Effector memory CD8-positive, alpha-beta T cell (primary cell): ENCODE measurements at regions not wholly inside any gene's neighbourhood (a gene's known extent, or its start where the extent isn't known, plus 50 kb on each side); places are given as distances from the start of the nearest gene placed in this dataset.

ENCODE experiments used
- ATAC-seq: fragments of 150-1000 bp; cut with Tn5 transposase; replicated peaks from 2 replicates; pipeline ENCODE4 v1.10.0; 2021; ENCODE audit warnings: mild to moderate bottlenecking, moderate library complexity
- DNase-seq, 3 experiments: peaks; one replicate each; pipeline ENCODE4 v3.0.0; 2021
- H3K27ac Mint-ChIP-seq, 2 donors: one replicate each; pipeline ENCODE4 v1.8.0; 2022; ENCODE audit warnings: mild to moderate bottlenecking in 2 of 2, mixed read lengths in 2 of 2, moderate library complexity in 2 of 2
- H3K27me3 Mint-ChIP-seq, 2 donors: one replicate each; pipeline ENCODE4 v1.8.0; 2022; ENCODE audit warnings: mixed read lengths in 2 of 2
- H3K36me3 Mint-ChIP-seq: one replicate; pipeline ENCODE4 v1.8.0; 2022; ENCODE audit warnings: mild to moderate bottlenecking, moderate library complexity, mixed read lengths; ENCODE audit not compliant: insufficient read depth
- H3K4me1 Mint-ChIP-seq, 2 donors: one replicate each; pipeline ENCODE4 v1.8.0; 2022; ENCODE audit warnings: low read depth in 2 of 2, mixed read lengths in 2 of 2
- H3K4me3 Mint-ChIP-seq, 2 donors: one replicate each; pipeline ENCODE4 v1.8.0; 2022; ENCODE audit warnings: mild to moderate bottlenecking in 2 of 2, mixed read lengths in 2 of 2, moderate library complexity in 2 of 2
- H3K9me3 Mint-ChIP-seq, 2 donors: one replicate each; pipeline ENCODE4 v1.8.0; 2022; ENCODE audit warnings: mixed read lengths in 2 of 2

DNA sequence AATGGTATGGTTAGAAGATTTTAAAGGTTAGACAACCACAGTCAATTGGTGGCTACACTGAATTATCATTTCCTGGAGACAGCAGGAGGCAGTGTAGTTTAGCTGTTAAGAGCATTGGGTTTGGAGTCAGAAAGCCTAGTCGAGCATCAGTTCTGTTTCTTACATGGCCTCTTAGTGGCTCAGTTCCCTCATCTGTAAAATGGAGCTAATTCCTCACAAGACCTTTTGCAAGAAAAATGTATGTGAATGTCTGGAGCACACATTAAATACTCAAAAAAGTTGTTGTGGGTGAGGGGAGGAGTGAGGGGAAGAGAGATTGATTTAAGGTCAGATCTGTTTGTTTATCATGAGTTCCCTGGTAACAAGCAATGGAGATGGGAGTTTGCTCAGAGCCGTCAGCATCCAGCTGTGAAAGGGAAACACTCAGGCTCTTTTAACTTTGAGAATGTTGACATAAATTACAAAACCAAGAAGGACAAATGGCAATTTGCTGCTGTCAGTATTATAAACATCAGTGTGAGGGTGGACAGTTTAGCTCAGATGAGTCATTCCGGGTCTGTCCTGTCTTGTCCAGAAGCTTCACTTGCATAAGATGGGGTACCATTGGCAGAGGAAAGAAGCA is 98.2 kb upstream of the PGRMC2 start:
- Mint-ChIP-seq H3K36me3 (no peaks in the 10 kb centered on the region), H3K9me3 (no peaks in the 10 kb centered on the region), H3K4me1 (no peaks in the 10 kb centered on the region), H3K27ac (no peak overlapping the region), H3K4me3 (no peak overlapping the region), H3K27me3 (peaks cover 0 to 6% of the 10 kb centered on the region in 2 donors)
- DNase-seq (no peak), ATAC-seq (no peak)

GRCh38 chr4:128384765-128385598 is 97.4 kb upstream of the PGRMC2 start:
- H3K36me3 Mint-ChIP-seq: no peaks in the 10 kb centered on the region
- H3K4me3 Mint-ChIP-seq: no peak overlapping the region
- DNase-seq (no peak), ATAC-seq (no peak)
- no peak overlapping the region for H3K27ac Mint-ChIP-seq
- no peaks in the 10 kb centered on the region for H3K9me3 Mint-ChIP-seq
- H3K27me3 Mint-ChIP-seq: peaks cover 0 to 5% of the 10 kb centered on the region in 2 donors
- peaks cover 0 to 2% of the 10 kb centered on the region in 2 donors for H3K4me1 Mint-ChIP-seq

GRCh38 chr4:128384091-128384520 is 96.5 kb upstream of the PGRMC2 start:
- Mint-ChIP-seq H3K4me1 (peaks cover 0 to 2% of the 10 kb centered on the region in 2 donors), H3K27ac (no peak overlapping the region), H3K4me3 (no peak overlapping the region), H3K36me3 (no peaks in the 10 kb centered on the region), H3K27me3 (no peaks in the 10 kb centered on the region), H3K9me3 (no peaks in the 10 kb centered on the region)
- DNase-seq (no peak), ATAC-seq (no peak)

DNA sequence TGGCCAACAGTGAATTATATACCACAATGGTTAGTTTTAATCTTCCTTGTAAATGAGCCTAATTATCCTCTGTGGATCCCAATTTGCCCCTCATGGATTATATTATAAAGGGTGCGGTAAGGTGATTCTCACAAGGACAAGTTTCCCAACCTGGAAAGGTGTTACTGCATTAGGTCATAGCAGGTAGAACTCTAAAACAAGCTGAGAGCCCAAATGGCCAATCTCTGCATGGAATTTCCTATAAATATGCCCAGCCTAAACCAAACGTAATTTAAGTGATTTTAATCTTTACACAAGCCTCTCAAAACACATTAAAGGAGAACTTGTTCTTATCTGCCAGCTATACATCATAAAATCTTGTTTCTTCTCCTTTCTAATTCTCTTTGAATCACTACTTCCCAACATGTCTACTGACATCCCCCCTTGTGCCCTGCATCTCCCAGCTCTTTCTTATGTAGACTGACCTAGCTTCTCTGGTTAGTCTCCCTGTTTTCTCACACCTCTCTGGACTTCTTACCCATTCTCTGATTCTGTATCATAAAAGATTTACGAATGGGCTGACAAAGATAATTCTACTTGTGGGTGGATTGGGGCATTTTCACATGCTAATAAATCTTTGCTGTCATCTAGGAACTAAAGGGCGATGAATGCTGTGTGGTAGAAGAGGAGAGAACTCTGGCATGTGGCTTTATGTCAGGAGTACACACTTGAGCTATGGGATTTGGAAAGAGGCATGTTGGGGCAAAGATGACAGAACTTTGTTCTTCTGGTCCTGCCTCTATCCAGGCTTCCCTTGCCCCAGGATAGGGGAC is 94.3 kb upstream of the PGRMC2 start:
- Mint-ChIP-seq H3K4me1 (peaks cover 0 to 2% of the 10 kb centered on the region in 2 donors), H3K9me3 (no peaks in the 10 kb centered on the region), H3K27me3 (no peaks in the 10 kb centered on the region), H3K4me3 (no peak overlapping the region), H3K36me3 (no peaks in the 10 kb centered on the region), H3K27ac (no peak overlapping the region)
- no peak for DNase-seq
- no peak for ATAC-seq

DNA sequence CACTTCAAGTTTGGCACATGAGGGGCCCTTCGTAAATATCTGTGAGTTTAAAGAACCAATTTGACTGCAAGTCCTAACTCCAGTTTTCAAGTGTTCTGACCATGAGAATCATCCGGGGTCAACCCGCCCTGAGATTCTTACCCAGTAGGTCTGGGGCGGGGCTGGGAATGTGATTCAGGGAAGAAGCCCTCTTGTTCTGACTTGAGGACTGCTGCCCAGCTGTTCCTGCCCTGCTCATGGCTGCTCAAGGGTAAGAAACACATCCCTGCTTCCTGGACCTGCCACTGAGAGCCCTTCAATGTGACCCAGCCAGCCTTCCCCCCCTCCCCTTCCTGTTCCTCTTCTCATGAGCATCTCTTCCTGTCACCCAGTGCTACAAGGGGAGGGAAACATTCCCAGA is 92.7 kb upstream of the PGRMC2 start:
- DNase-seq: no peak
- no peaks in the 10 kb centered on the region for H3K27me3 Mint-ChIP-seq
- peaks cover 0 to 2% of the 10 kb centered on the region in 2 donors for H3K4me1 Mint-ChIP-seq
- no peaks in the 10 kb centered on the region for H3K36me3 Mint-ChIP-seq
- no peak for ATAC-seq
- H3K4me3 Mint-ChIP-seq: no peak overlapping the region
- H3K27ac Mint-ChIP-seq: no peak overlapping the region
- H3K9me3 Mint-ChIP-seq: peaks cover 0 to 2% of the 10 kb centered on the region in 2 donors

GRCh38 chr4:128379860-128380259 is 92.2 kb upstream of the PGRMC2 start:
- Mint-ChIP-seq H3K27ac (no peak overlapping the region), H3K27me3 (no peaks in the 10 kb centered on the region), H3K4me3 (no peak overlapping the region), H3K36me3 (no peaks in the 10 kb centered on the region), H3K4me1 (peaks cover 0 to 2% of the 10 kb centered on the region in 2 donors), H3K9me3 (peaks cover 0 to 2% of the 10 kb centered on the region in 2 donors)
- ATAC-seq (no peak), DNase-seq (no peak)

DNA sequence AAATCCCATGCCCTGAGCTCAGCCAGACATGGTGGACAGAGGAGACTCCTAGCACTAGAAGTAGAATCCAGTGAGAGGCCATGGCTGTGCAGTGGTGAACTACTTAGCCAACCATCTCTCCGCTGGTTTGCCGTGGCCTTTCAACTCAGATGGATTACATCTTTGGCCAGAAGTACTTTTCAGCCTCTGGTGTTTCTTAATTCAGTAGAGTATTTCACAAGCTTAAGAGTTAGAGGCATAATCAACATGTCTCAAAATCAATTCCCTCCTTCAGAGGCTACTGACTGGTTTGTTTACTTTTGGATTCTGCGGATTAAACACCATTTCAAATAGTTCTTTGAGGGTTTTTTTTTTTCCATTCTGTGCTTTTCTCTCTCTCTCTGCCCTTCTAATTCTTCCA is 91.1 kb upstream of the PGRMC2 start:
- H3K4me1 Mint-ChIP-seq: peaks cover 0 to 2% of the 10 kb centered on the region in 2 donors
- H3K4me3 Mint-ChIP-seq: no peak overlapping the region
- no peaks in the 10 kb centered on the region for H3K27me3 Mint-ChIP-seq
- ATAC-seq: no peak
- no peak for DNase-seq
- H3K27ac Mint-ChIP-seq: no peak overlapping the region
- peaks cover 0 to 2% of the 10 kb centered on the region in 2 donors for H3K9me3 Mint-ChIP-seq
- H3K36me3 Mint-ChIP-seq: no peaks in the 10 kb centered on the region

- Mint-ChIP-seq H3K9me3 (peaks cover 0 to 2% of the 10 kb centered on the region in 2 donors), H3K4me1 (peaks cover 0 to 2% of the 10 kb centered on the region in 2 donors), H3K4me3 (no peak overlapping the region), H3K27ac (no peak overlapping the region), H3K27me3 (no peaks in the 10 kb centered on the region), H3K36me3 (no peaks in the 10 kb centered on the region)
- no peak for DNase-seq
- ATAC-seq: no peak
Measured at GRCh38 chr4:128376958-128377357, 89.3 kb upstream of the PGRMC2 start.

DNA sequence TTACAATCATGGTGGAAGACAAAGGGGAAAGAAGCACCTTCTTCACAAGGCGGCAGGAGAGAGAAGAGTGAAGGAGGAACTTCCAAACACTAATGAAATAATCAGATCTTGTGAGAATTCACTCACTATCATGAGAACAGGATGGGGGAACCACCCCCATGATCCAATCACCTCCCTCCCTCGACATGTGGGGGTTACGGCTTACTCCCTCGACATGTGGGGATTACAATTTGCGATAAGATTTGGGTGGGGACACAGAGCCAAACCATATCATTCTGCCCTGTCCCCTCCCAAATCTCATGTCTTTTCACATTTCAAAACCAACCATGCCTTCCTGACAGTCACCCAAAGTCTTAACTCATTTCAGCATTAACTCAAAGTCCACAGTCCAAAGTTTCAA is 88.7 kb upstream of the PGRMC2 start:
- Mint-ChIP-seq H3K9me3 (peaks cover 0 to 2% of the 10 kb centered on the region in 2 donors), H3K4me1 (peaks cover 0 to 2% of the 10 kb centered on the region in 2 donors), H3K27ac (no peak overlapping the region), H3K4me3 (no peak overlapping the region), H3K27me3 (no peaks in the 10 kb centered on the region), H3K36me3 (no peaks in the 10 kb centered on the region)
- ATAC-seq (no peak), DNase-seq (no peak)

GRCh38 chr4:128373628-128374027 is 86.0 kb upstream of the PGRMC2 start:
- ATAC-seq (no peak), DNase-seq (no peak)
- H3K4me3 Mint-ChIP-seq: no peak overlapping the region
- no peak overlapping the region for H3K27ac Mint-ChIP-seq
- H3K4me1 Mint-ChIP-seq: no peaks in the 10 kb centered on the region
- H3K27me3 Mint-ChIP-seq: no peaks in the 10 kb centered on the region
- no peaks in the 10 kb centered on the region for H3K36me3 Mint-ChIP-seq
- peaks cover 0 to 2% of the 10 kb centered on the region in 2 donors for H3K9me3 Mint-ChIP-seq

GRCh38 chr4:128371876-128372275 is 84.3 kb upstream of the PGRMC2 start:
- H3K36me3 Mint-ChIP-seq: no peaks in the 10 kb centered on the region
- H3K4me3 Mint-ChIP-seq: no peak overlapping the region
- peaks cover 0 to 2% of the 10 kb centered on the region in 2 donors for H3K9me3 Mint-ChIP-seq
- no peaks in the 10 kb centered on the region for H3K27me3 Mint-ChIP-seq
- H3K4me1 Mint-ChIP-seq: no peaks in the 10 kb centered on the region
- no peak overlapping the region for H3K27ac Mint-ChIP-seq
- ATAC-seq (no peak), DNase-seq (no peak)

DNA sequence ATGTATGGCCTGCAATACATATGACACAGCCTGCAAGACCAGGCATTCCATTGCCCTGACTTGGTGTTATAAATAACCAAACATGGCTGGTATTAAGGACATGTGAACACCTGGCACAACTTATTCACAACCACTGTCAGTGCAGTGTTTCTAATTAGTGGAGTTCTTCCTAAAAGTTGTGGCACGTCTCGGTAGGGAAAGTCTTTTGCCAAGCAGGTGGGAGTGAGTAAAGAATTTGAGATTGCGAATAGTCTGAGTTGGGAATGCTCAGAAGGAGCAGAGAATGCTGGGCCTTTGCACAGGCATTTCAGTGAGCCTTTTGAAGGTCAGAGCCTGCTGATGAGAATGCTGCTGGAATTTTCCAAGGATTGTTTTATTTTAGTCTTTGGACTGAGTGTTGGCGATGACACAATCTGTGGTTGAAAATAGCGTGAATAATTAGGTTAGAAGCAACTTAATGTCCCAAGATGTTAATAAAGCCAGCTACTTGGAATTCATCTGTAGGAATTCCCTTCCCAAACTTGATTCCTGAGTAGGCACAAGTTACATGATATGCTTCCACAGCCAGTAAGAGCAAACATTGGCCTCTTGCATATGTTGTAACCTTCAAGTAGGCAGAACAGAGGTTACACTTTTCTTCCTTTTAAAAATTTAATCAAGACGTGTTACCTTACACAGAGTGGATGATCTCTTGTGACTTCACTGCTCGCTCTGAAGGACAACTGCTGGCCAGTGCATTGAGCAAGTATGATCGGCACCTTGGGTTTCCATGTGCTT is 83.6 kb upstream of the PGRMC2 start:
- no peak for ATAC-seq
- Mint-ChIP-seq H3K27me3 (no peaks in the 10 kb centered on the region), H3K9me3 (peaks cover 0 to 2% of the 10 kb centered on the region in 2 donors), H3K36me3 (no peaks in the 10 kb centered on the region), H3K27ac (no peak overlapping the region), H3K4me1 (no peaks in the 10 kb centered on the region), H3K4me3 (no peak overlapping the region)
- no peak for DNase-seq

- Mint-ChIP-seq H3K36me3 (no peaks in the 10 kb centered on the region), H3K9me3 (no peaks in the 10 kb centered on the region), H3K27me3 (no peaks in the 10 kb centered on the region), H3K4me3 (no peak overlapping the region), H3K27ac (no peak overlapping the region), H3K4me1 (no peaks in the 10 kb centered on the region)
- DNase-seq: no peak
- ATAC-seq: no peak
Measured at GRCh38 chr4:128366212-128366611, 78.6 kb upstream of the PGRMC2 start.
